Adrenal gland (tissue), 9 donors: ENCODE measurements at regions not wholly inside any gene's neighbourhood (a gene's known extent, or its start where the extent isn't known, plus 50 kb on each side); places are given as distances from the start of the nearest gene placed in this dataset.

ENCODE experiments used
- DNase-seq, 7 donors: peaks; one replicate each; pipeline ENCODE4 v3.0.0-alpha.2; 2019 to 2020
- H3K27ac ChIP-seq, 5 donors: fragments of 200-600 bp; sonication (generic) in 4 of 5; 1 replicate in 3 of 5; 2 replicates in 2 of 5; pipeline versions ENCODE4 v1.5.1 to v1.8.0; 2016 to 2020; ENCODE audit warnings: mild to moderate bottlenecking in 1 of 5
- H3K27me3 ChIP-seq: fragments of 200-600 bp; 2 replicates; pipeline ENCODE4 v1.8.0; 2021
- H3K36me3 ChIP-seq, 2 donors: fragments of 200-600 bp; replicated peaks in 1 of 2; 1 replicate in 1 of 2; 2 replicates in 1 of 2; pipeline versions ENCODE4 v1.5.1 to v1.8.0; 2018 to 2022
- H3K4me1 ChIP-seq, 2 donors: fragments of 200-600 bp; replicated peaks in 1 of 2; 1 replicate in 1 of 2; 2 replicates in 1 of 2; pipeline versions ENCODE4 v1.5.1 to v1.8.0; 2018 to 2021
- H3K4me3 ChIP-seq, 4 donors: fragments of 200-600 bp; sonication (generic) in 3 of 4; one replicate each; pipeline ENCODE4 v1.5.1; 2016 to 2018
- H3K9me3 ChIP-seq, 3 donors: fragments of 200-600 bp; sonication (generic) in 1 of 3; replicated peaks in 1 of 3; 1 replicate in 2 of 3; 2 replicates in 1 of 3; pipeline versions ENCODE4 v1.5.1 to v1.8.0; 2016 to 2021
- CTCF ChIP-seq, 6 experiments: fragments of 450-650 bp in 4 of 6; fragments of 200-600 bp in 2 of 6; sonication (generic) in 1 of 6; IDR thresholded peaks; 1 replicate in 5 of 6; 2 replicates in 1 of 6; pipeline versions ENCODE4 v1.5.1 to v1.8.0; 2016 to 2021; ENCODE audit warnings: antibody characterized with exemption in 6 of 6, mild to moderate bottlenecking in 2 of 6, moderate library complexity in 1 of 6
- POLR2A ChIP-seq, 2 donors: fragments of 450-650 bp; IDR thresholded peaks; one replicate each; pipeline ENCODE4 v1.6.1; 2017; ENCODE audit warnings: antibody characterized with exemption in 2 of 2, mild to moderate bottlenecking in 2 of 2, moderate library complexity in 1 of 2
- WGBS, 4 donors: extraction: QIAGEN DNeasy Blood & Tissue Kit in 2 of 4; methylation state at CpG; one replicate each; pipeline versions ENCODE4 v1.1.5 to v1.1.7; 2013 to 2017; 5-methylcytosine and 5-hydroxymethylcytosine counted together
- intact Hi-C, 2 donors: fragments of 100-400 bp; cut with DNase I; formaldehyde crosslinking; loops; one replicate each; pipeline versions ENCODE4 v1.14.1 to v1.15.0; 2022 to 2023
- donor health status: healthy with polysubstance abuse.
- donor health status: Bipolar disorder and iron deficiency.
- donor health status: DM: yes; HTN: yes; CAD: no.
- donor health status: DM: no; HTN: no; CAD: no.
- donor health status: DM: no; HTN: no; CAD: no.

DNA sequence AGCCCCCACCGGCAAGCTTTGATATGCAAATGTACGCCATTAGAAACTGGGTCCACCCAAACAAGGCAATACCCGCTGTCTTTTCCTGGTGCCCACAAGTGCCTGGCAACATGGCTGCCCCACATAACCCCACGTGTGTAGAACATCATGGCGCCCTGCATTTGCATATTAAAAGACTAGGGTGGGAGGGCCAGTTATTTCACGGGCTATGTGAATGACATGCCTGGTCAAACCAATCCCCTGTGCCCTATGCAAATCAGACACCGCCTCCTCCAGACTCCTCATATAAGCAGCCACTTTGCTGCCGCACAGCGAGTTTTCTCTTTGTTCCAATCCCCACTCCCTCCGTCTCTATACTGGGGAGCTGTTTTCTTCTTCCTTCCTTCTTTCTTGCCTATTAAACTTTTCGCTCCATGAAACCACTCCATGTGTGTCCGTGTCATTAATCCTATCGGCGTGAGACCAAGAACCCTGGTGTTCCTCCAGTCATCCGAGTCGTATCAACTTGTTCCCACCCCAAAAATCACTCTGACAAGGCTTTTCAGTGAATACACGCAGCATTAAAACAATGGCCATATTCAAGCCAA lies 112.6 kb upstream of the SORBS2 start:
- H3K36me3 ChIP-seq: no peaks in the 10 kb centered on the region
- no peak overlapping the region for H3K27ac ChIP-seq
- TF ChIP-seq POLR2A (IDR thresholded peaks at IDR 0.05) (no peak), CTCF (IDR thresholded peaks at IDR 0.05) (no peak)
- peaks cover 0 to 4% of the 10 kb centered on the region in 2 donors for H3K4me1 ChIP-seq
- intact Hi-C loops: no loop called here
- no peaks in the 10 kb centered on the region for H3K9me3 ChIP-seq
- no peak for DNase-seq
- H3K27me3 ChIP-seq: no peaks in the 10 kb centered on the region
- 94 to 98% (median 96%) methylated on average over 17 of the region's 17 CpGs for WGBS, 4 donors
- no peak overlapping the region for H3K4me3 ChIP-seq

DNA sequence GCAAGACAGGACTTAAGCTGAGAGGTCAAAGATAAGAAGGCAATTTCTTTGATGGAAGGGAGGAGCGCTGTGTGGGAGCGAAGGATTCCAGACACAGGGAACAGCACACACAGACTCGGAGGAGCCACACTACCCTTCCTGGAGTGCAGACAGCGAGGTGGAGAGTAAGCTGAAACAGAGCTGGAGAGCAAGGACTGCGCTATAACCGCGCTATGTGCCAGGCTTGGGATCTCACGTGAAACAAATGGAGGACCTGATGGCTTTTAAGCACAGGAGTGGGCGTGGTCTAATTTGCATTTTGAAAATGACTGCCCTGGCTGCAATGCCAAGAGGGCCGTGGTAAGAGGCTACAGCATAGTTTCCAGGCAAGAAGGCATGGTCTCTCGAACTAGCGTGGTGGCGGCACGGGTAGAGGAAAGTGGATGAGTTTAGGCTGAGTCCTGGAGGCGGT lies 113.9 kb upstream of the SORBS2 start:
- no peak for TF ChIP-seq CTCF (IDR thresholded peaks at IDR 0.05)
- H3K36me3 ChIP-seq: no peaks in the 10 kb centered on the region
- peaks cover 0 to 10% of the 10 kb centered on the region in 2 donors for H3K4me1 ChIP-seq
- no peak overlapping the region for H3K27ac ChIP-seq
- no peaks in the 10 kb centered on the region for H3K27me3 ChIP-seq
- no peaks in the 10 kb centered on the region for H3K9me3 ChIP-seq
- intact Hi-C loops: no loop called here
- H3K4me3 ChIP-seq: no peak overlapping the region
- WGBS, 4 donors: 87 to 94% (median 93%) methylated on average over 14 to 15 of the region's 15 CpGs
- DNase-seq: no peak

GRCh38 chr4:185931375-185931774 lies 119.4 kb upstream of the SORBS2 start:
- intact Hi-C loops: no loop called here
- Histone ChIP-seq H3K9me3 (no peaks in the 10 kb centered on the region), H3K27ac (peak overlapping the region in 4 of 5 donors; percentile 51 to 93 (median 70)), H3K36me3 (no peaks in the 10 kb centered on the region), H3K4me1 (peaks cover 13 to 27% of the 10 kb centered on the region in 2 donors), H3K27me3 (no peaks in the 10 kb centered on the region), H3K4me3 (peak overlapping the region in 1 of 4 donors; percentile 49)
- peak; percentile 68 to 88 (median 76) for DNase-seq
- TF ChIP-seq POLR2A (IDR thresholded peaks at IDR 0.05) (peak in 1 of 2 donors; percentile 24), CTCF (IDR thresholded peaks at IDR 0.05) (no peak)
- WGBS, 4 donors: 50 to 60% (median 54%) methylated on average over 5 of the region's 5 CpGs

DNA sequence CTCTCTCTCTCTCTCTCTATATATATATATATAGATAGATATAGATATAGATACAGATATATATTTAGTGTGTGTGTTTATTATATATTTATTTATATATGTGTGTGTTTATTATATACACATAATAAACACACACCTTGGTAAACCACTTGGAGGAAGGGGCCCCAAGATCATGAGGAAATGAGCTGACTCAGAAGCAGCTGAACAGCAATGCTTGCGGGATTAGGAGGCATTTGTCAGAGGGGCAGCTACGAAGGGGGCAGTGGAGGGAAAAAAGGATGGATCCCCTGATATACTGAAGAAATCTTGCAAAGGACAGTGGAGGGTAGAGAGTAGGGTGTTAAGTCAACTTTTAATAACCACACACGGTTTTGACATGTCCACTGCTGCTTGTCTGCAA lies 120.0 kb upstream of the SORBS2 start:
- DNase-seq: peak in 1 of 7 donors; percentile 28
- Histone ChIP-seq H3K4me3 (peak overlapping the region in 1 of 4 donors; percentile 49), H3K36me3 (no peaks in the 10 kb centered on the region), H3K9me3 (no peaks in the 10 kb centered on the region), H3K27me3 (no peaks in the 10 kb centered on the region), H3K4me1 (peaks cover 13 to 27% of the 10 kb centered on the region in 2 donors), H3K27ac (peak overlapping the region; percentile 3 to 93 (median 50))
- intact Hi-C loops: no loop called here
- TF ChIP-seq POLR2A (IDR thresholded peaks at IDR 0.05) (no peak), CTCF (IDR thresholded peaks at IDR 0.05) (no peak)
- WGBS, 4 donors: 39 to 58% (median 54%) methylated on average over 3 of the region's 3 CpGs
